MM.1S (cell line): ENCODE measurements at regions not wholly inside any gene's neighbourhood (a gene's known extent, or its start where the extent isn't known, plus 50 kb on each side); places are given as distances from the start of the nearest gene placed in this dataset.

Experiments used
- DNase-seq: peaks from one replicate; pipeline ENCODE4 v3.0.0-alpha.2; 2015
- H2AFZ ChIP-seq: fragments of 300-600 bp; sonication (generic); 2 replicates; pipeline ENCODE4 v1.6.0; 2016; ENCODE audit warnings: antibody characterized with exemption, low read length
- H3F3A ChIP-seq: fragments of 300-600 bp; sonication (generic); 2 replicates; pipeline ENCODE4 v1.6.1; 2016; ENCODE audit warnings: mild to moderate bottlenecking, antibody characterized with exemption, low read length, moderate library complexity, mixed read lengths; ENCODE audit not compliant: insufficient read depth
- H3K27ac ChIP-seq: fragments of 300-600 bp; sonication (generic); 2 replicates; pipeline ENCODE4 v1.5.1; 2016; ENCODE audit warnings: mild to moderate bottlenecking, low read length
- H3K27me3 ChIP-seq: fragments of 300-600 bp; sonication (generic); replicated peaks from 2 replicates; pipeline ENCODE4 v1.6.0; 2016; ENCODE audit warnings: low read length; ENCODE audit not compliant: insufficient read depth
- H3K36me3 ChIP-seq: fragments of 300-600 bp; sonication (generic); replicated peaks from 2 replicates; pipeline ENCODE4 v1.6.1; 2016; ENCODE audit warnings: mild to moderate bottlenecking, low read length, mixed read lengths; ENCODE audit not compliant: insufficient read depth
- H3K4me1 ChIP-seq: fragments of 300-600 bp; sonication (generic); 2 replicates; pipeline ENCODE4 v1.6.1; 2016; ENCODE audit warnings: low read length, mixed read lengths
- H3K4me2 ChIP-seq: fragments of 300-600 bp; sonication (generic); 2 replicates; pipeline ENCODE4 v1.6.0; 2016; ENCODE audit warnings: low read depth, low read length
- H3K4me3 ChIP-seq: fragments of 300-600 bp; sonication (generic); 2 replicates; pipeline ENCODE4 v1.5.1; 2016; ENCODE audit warnings: low read length, mixed read lengths
- H3K79me2 ChIP-seq: fragments of 300-600 bp; sonication (generic); 2 replicates; pipeline ENCODE4 v1.6.1; 2016; ENCODE audit warnings: mixed run types, low read length, mixed read lengths
- H3K9ac ChIP-seq: fragments of 300-600 bp; sonication (generic); 2 replicates; pipeline ENCODE4 v1.6.1; 2016; ENCODE audit warnings: low read length, mixed read lengths
- H3K9me2 ChIP-seq: fragments of 300-600 bp; sonication (generic); replicated peaks from 2 replicates; pipeline ENCODE4 v1.6.1; 2016; ENCODE audit warnings: mild to moderate bottlenecking, low read length, mixed read lengths; ENCODE audit not compliant: insufficient read depth
- H3K9me3 ChIP-seq: fragments of 300-600 bp; sonication (generic); replicated peaks from 2 replicates; pipeline ENCODE4 v1.6.1; 2016; ENCODE audit warnings: mild to moderate bottlenecking, low read length, mixed read lengths; ENCODE audit not compliant: insufficient read depth
- H4K20me1 ChIP-seq: fragments of 300-600 bp; sonication (generic); 2 replicates; pipeline ENCODE4 v1.6.1; 2016; ENCODE audit warnings: mild to moderate bottlenecking, low read length, moderate library complexity, mixed read lengths; ENCODE audit not compliant: insufficient read depth
- CTCF ChIP-seq: fragments of 300-600 bp; sonication (generic); IDR thresholded peaks from 2 replicates; pipeline ENCODE4 v1.5.1; 2016; ENCODE audit warnings: antibody characterized with exemption, low read length, mixed read lengths
- EZH2 ChIP-seq: fragments of 300-600 bp; sonication (generic); optimal IDR thresholded peaks from 2 replicates; pipeline ENCODE3; 2017; ENCODE audit warnings: low read depth, mild to moderate bottlenecking, antibody characterized with exemption, low read length, mixed read lengths
- EZH2phosphoT487 ChIP-seq: fragments of 300-600 bp; sonication (generic); IDR thresholded peaks from 2 replicates; pipeline ENCODE4 v1.6.1; 2018; ENCODE audit warnings: antibody characterized with exemption, low read length

GRCh38 chr7:145774777-145775176, 341.8 kb upstream of the CNTNAP2 start:
- Histone ChIP-seq H3K79me2 (no peaks in the 10 kb centered on the region), H2AFZ (no peak overlapping the region), H3K9me3 (no peaks in the 10 kb centered on the region), H3K27me3 (no peaks in the 10 kb centered on the region), H4K20me1 (no peaks in the 10 kb centered on the region), H3K36me3 (no peaks in the 10 kb centered on the region), H3K4me3 (no peak overlapping the region), H3K4me1 (no peaks in the 10 kb centered on the region), H3K9ac (no peak overlapping the region), H3F3A (no peaks in the 10 kb centered on the region), H3K9me2 (no peaks in the 10 kb centered on the region), H3K4me2 (no peak overlapping the region), H3K27ac (no peak overlapping the region)
- DNase-seq: no peak
- TF ChIP-seq EZH2phosphoT487 (no peak), CTCF (no peak), EZH2 (no peak)

GRCh38 chr7:145753004-145753403, 363.6 kb upstream of the CNTNAP2 start:
- Histone ChIP-seq H3K9me3 (no peaks in the 10 kb centered on the region), H2AFZ (no peak overlapping the region), H3K9ac (no peak overlapping the region), H3K4me3 (no peak overlapping the region), H3K4me1 (no peaks in the 10 kb centered on the region), H3F3A (no peaks in the 10 kb centered on the region), H3K79me2 (no peaks in the 10 kb centered on the region), H3K9me2 (no peaks in the 10 kb centered on the region), H3K36me3 (no peaks in the 10 kb centered on the region), H3K27me3 (no peaks in the 10 kb centered on the region), H3K27ac (no peak overlapping the region), H4K20me1 (no peaks in the 10 kb centered on the region), H3K4me2 (no peak overlapping the region)
- no peak for DNase-seq
- no peak for TF ChIP-seq EZH2
- TF ChIP-seq CTCF: no peak
- no peak for TF ChIP-seq EZH2phosphoT487

GRCh38 chr7:145737617-145738016, 379.0 kb upstream of the CNTNAP2 start:
- Histone ChIP-seq H3K9ac (no peak overlapping the region), H3K4me1 (no peaks in the 10 kb centered on the region), H3K36me3 (no peaks in the 10 kb centered on the region), H4K20me1 (no peaks in the 10 kb centered on the region), H3F3A (no peaks in the 10 kb centered on the region), H3K27ac (no peak overlapping the region), H2AFZ (no peak overlapping the region), H3K9me2 (no peaks in the 10 kb centered on the region), H3K79me2 (no peaks in the 10 kb centered on the region), H3K9me3 (no peaks in the 10 kb centered on the region), H3K4me3 (no peak overlapping the region), H3K4me2 (no peak overlapping the region), H3K27me3 (no peaks in the 10 kb centered on the region)
- DNase-seq: no peak
- TF ChIP-seq CTCF: no peak
- no peak for TF ChIP-seq EZH2phosphoT487

- no peaks in the 10 kb centered on the region for H3K4me1 ChIP-seq
- no peaks in the 10 kb centered on the region for H3K79me2 ChIP-seq
- no peaks in the 10 kb centered on the region for H4K20me1 ChIP-seq
- H3K27me3 ChIP-seq: no peaks in the 10 kb centered on the region
- DNase-seq: no peak
- H3K9ac ChIP-seq: no peak overlapping the region
- no peaks in the 10 kb centered on the region for H3K9me3 ChIP-seq
- no peaks in the 10 kb centered on the region for H3K9me2 ChIP-seq
- no peak overlapping the region for H3K4me3 ChIP-seq
- no peak overlapping the region for H2AFZ ChIP-seq
- H3K4me2 ChIP-seq: no peak overlapping the region
- no peak overlapping the region for H3K27ac ChIP-seq
- no peaks in the 10 kb centered on the region for H3K36me3 ChIP-seq
- H3F3A ChIP-seq: no peaks in the 10 kb centered on the region
- TF ChIP-seq EZH2phosphoT487: no peak
- no peak for TF ChIP-seq EZH2
- TF ChIP-seq CTCF: no peak
Measured at GRCh38 chr7:145735061-145735460, 381.5 kb upstream of the CNTNAP2 start.
